HG03025 (cell line): ENCODE measurements at regions not wholly inside any gene's neighbourhood (a gene's known extent, or its start where the extent isn't known, plus 50 kb on each side); places are given as distances from the start of the nearest gene placed in this dataset.
"Not testable (repeated sequence)": the region's sequence is repeated elsewhere in the genome, so short reads cannot be mapped to it uniquely, and the experiment has no call there.

Experiments
- ATAC-seq: cut with Tn5 transposase; IDR thresholded peaks from one replicate; pipeline ENCODE4 v1.9.1; 2021; ENCODE audit warnings: mild to moderate bottlenecking, moderate library complexity; ENCODE audit not compliant: unreplicated experiment, low FRiP score

DNA sequence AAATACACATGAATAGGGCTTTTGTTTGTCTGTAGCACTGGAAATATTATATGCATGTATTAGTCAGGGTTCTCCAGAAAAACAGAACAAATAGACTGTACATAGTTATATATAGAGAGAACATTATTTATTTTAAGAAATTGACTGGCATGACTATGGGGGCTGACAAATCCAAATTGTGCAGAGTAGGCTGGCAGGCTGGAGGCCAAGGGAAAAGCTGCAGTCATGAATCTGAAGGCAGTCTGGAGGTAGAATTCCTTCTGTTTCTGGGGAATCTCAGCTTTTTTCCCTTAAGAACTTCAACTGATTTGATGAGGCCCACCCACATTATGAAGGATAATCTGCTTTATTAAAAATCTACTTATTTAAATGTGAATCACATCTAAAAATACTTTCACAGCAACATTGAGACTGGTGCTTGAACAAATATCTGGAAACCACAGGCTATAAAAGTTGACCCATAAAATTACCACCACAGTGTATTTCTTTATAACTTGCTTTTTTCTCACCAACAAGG is 344.2 kb upstream of the KIAA1217 start:
- no peak for ATAC-seq

DNA sequence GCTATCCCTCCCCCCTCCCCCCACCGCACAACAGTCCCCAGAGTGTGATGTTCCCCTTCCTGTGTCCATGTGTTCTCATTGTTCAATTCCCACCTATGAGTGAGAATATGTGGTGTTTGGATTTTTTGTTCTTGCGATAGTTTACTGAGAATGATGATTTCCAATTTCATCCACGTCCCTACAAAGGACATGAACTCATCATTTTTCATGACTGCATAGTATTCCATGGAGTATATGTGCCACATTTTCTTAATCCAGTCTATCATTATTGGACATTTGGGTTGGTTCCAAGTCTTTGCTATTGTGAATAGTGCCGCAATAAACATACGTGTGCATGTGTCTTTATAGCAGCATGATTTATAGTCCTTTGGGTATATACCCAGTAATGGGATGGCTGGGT is 342.0 kb upstream of the KIAA1217 start:
- not testable (repeated sequence) for ATAC-seq

DNA sequence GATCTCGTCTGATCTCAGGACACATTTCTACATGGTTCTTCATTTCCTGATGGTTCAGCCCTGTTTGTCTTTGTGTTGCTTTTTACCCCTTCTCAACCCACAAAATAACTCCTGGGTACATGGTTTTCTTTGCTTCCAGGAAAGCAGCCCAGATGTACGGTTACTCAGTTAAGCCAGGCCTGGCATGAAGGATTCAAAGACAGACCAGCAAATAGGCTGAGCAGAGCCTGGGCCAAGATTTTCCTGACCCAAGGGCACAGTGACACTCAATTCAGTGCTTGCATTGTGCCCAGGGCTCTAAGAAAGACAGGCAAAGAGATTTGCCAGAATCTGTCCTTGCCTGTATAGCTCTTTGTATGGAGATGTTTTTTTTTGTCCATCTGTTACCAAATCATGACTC is 340.8 kb upstream of the KIAA1217 start:
- no peak for ATAC-seq

DNA sequence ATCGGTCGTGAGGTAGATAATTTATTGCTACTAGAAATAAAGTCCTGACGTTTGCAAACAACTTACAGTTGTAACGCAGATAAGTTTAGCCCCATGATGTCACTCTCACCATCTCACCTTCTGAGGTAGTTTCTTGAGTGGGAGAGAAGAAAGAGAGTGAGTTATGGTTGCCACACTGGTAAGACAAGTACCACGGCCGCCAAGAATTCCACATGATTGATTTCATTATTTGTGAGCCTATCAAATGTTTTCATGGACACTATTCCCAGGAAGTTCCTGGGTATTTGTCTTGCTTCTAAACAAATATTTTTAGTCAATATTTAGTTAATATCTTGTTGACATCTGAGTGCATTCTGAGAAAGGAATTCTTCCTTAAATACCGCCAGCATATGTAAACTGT is 339.4 kb upstream of the KIAA1217 start:
- ATAC-seq, result no peak

- no peak for ATAC-seq
Measured at GRCh38 chr10:23869996-23870395, 338.9 kb upstream of the KIAA1217 start.

DNA sequence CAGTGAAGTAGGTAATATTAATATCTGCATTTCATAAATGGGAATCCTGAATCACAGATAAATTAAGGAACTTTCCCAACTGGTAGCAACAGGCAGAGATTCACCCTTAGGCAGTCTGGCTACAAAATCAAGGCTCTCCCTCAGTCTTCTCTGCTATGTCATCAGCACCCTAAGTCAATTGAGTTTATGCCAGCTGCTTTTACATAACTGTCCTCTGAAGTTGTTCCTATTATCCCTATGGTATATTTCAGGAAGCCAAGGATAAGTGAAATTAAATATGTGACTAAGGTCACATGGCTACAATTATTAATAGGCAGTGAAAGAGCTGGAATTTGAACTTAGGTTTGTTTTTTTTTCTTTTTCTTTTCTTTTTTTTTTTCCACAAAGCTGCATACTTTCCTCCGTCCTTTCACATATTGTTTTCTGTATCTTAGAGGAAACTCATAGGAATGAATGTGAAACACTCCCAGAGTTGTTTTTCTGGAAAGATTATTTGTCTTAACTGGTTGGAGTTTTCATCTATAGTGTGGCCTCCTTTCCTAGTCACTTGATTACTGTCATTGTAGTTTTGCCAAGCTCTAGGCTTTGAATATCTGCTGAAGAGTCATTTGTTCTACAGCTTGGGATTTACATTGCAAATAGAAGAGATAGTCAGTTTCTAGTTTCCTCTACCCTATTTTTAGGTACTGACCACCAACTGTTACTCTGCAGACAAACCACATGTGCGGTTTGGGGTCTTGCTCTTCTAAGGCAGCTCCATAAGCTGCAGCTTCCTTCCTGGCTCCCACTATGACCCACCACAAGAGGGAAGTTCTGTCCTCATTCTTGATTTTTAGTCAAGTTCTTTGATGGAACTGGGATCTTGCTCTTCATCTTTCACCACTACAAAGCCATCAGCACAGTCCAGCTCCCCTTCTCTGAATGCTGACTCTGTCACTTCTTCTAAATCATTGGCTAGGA is 338.0 kb upstream of the KIAA1217 start:
- ATAC-seq, result no peak

GRCh38 chr10:23872290-23872689 is 336.6 kb upstream of the KIAA1217 start:
- no peak for ATAC-seq

GRCh38 chr10:23877791-23878320 is 331.1 kb upstream of the KIAA1217 start:
- ATAC-seq, result no peak

GRCh38 chr10:23884670-23885069 is 324.3 kb upstream of the KIAA1217 start:
- ATAC-seq, result no peak

- no peak for ATAC-seq
Measured at GRCh38 chr10:23885853-23886252, 323.1 kb upstream of the KIAA1217 start.

DNA sequence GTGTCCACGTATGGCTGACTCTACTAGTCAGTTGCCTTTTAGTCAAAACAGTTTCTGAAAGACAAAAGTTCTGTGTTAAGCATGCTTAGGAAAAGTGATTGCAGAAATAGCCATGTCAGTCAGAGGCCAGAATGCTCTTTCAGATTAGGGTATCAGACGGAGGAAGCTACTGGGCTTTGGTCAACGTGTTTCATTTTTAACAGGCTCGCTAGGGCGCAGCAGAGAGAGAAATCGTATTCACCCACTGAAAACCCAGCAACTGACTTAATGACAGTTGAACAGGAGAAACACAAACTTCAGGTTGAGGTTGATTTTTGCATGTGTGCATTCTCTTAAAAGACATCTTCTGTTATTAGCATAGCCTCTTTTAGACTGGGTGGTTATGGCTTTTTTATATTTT is 322.6 kb upstream of the KIAA1217 start:
- no peak for ATAC-seq

DNA sequence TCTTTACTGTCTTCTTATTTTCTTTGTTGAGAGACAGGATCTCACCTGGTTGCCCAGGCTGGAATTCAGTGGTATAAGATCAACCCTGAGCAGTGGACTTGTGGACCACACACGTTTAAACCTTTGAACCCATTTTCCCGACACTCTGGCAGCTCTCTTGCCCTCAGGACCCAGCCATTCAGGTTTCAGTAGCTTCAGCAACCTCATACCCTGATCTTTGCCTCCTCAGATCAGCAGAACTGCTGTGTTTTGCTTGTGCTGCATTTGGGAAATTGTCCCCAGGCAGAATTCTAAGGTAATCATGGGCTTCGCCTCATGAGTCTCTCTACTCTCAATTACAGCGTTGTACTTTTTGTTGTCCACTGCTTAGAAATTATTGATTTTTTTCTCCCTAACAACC is 317.6 kb upstream of the KIAA1217 start:
- no peak for ATAC-seq

GRCh38 chr10:23892296-23892695 is 316.6 kb upstream of the KIAA1217 start:
- ATAC-seq, result no peak

DNA sequence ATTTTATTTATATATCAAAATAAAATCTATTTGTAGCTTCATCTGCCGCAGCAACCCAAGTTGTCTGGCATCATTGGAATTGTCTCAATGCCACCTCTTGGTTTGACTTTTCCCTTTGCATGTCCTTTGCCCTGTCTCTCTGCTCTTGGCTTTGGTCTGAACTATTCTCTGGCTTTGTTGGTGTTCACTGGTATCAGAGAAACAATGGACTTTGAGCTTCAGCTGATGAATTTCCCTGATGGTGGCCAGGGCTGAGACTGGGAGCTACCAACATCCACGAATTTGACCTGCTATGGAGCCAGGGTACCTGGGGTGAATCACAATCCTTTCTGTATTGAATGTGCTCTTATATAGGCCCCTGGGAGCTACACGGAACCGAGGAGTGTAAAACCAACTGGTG is 311.7 kb upstream of the KIAA1217 start:
- no peak for ATAC-seq

DNA sequence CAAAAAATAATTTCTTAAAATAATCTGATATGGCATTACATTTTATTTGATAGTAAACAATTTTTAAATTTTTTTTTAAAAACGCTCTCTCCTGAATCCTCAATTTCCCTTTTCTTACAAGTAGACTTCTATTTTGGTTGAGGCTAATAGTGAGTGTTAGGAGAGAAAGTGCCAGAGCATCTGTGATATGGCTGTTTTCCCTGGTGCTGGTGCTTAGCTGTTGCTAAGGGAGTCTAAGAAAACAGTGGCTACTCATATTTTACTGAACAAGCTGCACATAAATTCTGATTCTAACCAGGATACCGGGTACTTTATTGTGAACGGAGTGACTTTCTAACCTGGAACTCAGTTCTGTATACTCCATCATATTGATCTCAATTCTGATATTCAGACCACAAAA is 311.1 kb upstream of the KIAA1217 start:
- ATAC-seq, result no peak

DNA sequence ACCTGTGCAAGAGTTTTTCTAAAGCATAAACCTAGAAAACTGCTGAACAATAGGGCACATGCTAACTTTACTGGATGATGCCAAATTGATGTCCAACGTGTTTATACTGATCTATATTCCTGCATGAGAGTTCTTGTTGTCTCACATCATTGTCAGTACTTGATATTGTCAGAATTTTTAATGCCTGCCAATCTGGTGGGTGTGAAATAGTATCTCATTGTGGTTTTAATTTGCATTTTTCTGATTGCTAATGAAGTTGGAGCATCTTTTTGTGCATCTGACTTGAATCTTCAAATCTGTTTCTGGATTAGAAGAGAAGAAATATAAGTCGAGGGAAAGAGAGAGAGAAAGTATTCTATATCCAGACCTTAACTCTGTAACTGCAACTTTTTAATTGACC is 309.8 kb upstream of the KIAA1217 start:
- ATAC-seq, result no peak

GRCh38 chr10:23910291-23910690 is 298.6 kb upstream of the KIAA1217 start:
- no peak for ATAC-seq

- ATAC-seq, result no peak
Measured at GRCh38 chr10:23912884-23913404, 296.0 kb upstream of the KIAA1217 start.

GRCh38 chr10:23914641-23915040 is 294.3 kb upstream of the KIAA1217 start:
- ATAC-seq, result no peak

DNA sequence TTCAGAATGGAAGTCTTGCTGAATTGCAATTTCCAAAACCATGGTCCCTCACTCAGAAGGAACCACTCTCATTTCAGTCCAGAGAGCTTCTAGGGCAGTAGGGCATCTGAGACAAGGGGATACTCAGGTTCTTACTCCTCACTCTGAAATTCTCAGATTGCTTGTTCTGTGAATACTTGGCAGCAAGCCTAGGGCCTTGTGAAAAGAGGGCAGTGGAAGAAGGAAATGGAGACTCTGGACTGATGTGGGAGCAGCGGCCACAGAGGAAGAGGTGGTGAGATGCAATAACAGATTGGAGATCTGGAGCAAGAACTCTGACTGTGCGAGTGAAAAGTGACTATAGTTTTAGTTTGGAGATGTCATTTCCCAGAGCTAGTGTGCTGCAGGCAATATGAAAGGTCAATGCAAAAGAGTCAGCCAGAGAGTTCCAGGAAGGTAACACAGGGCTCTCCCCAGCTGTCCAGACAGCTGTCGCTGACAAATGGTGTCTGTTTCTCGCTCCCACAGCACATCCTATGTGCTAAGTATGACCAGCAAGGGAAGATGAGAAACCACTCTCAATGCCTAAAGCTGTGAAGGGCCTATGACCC is 291.6 kb upstream of the KIAA1217 start:
- ATAC-seq, result no peak

DNA sequence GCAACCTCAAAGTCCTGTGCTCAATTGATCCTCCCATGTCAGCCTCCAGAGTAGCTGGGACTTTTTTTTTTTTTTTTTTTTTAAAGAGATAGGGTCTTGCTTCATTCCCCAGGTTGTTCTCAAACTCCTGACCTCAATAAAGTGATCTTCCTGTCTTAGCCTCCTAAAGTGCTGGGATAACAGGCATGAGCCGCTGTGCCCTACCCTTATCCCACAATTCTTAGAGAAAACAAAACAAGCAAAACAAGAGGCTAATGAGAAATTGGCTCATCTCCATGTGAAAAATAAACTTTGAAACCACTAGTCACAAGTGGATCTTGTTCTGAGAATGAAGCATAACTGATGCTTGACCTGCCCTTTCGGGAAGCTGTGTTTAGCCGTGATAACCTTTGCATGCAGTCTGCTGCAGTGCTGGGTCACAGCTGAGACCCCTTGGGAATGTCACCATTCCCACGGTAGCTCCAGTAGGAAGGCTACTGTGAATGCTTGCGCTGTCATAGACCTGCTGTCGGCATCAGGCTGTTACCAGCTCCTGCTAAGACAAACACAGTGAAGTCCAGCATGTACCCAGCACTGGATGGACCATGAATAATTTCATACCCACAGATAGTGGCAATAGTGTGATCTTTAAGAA is 290.7 kb upstream of the KIAA1217 start:
- ATAC-seq, result no peak
